C4-2B (cell line): ENCODE measurements at regions not wholly inside any gene's neighbourhood (a gene's known extent, or its start where the extent isn't known, plus 50 kb on each side); places are given as distances from the start of the nearest gene placed in this dataset.

Experiments
- H3K27ac ChIP-seq: fragments of 450-650 bp; 2 replicates; pipeline ENCODE4 v1.5.1; 2017
- ZFX ChIP-seq: fragments of 450-650 bp; IDR thresholded peaks from 2 replicates; pipeline ENCODE4 v1.6.1; 2017
- TF ChIP-seq, protein P1 (sequence below): fragments of 450-650 bp; conservative IDR thresholded peaks from 2 replicates; pipeline ENCODE4 v1.5.1; 2017; ENCODE audit warnings: mild to moderate bottlenecking

DNA sequence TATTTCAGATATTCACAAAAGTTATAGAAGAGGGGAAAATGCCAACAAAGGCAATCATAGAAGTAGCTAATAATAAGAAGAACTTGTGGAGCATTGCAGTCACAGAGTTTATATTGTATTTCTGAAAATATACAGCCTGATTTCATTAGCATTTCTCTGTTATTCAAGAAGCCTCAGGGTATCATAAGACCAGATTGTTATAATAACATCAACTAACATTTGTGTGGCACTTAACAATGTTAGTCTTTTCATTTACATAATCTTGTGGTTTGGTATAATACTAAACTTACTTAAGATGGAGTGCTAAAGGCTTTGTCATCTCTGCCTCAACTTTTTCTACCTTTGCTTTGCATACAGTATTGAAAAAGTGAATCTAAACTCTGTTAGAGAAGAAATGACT, 61.6 kb upstream of the TACR1 start:
- no peak overlapping the region for H3K27ac ChIP-seq
- TF ChIP-seq, protein P1, sequence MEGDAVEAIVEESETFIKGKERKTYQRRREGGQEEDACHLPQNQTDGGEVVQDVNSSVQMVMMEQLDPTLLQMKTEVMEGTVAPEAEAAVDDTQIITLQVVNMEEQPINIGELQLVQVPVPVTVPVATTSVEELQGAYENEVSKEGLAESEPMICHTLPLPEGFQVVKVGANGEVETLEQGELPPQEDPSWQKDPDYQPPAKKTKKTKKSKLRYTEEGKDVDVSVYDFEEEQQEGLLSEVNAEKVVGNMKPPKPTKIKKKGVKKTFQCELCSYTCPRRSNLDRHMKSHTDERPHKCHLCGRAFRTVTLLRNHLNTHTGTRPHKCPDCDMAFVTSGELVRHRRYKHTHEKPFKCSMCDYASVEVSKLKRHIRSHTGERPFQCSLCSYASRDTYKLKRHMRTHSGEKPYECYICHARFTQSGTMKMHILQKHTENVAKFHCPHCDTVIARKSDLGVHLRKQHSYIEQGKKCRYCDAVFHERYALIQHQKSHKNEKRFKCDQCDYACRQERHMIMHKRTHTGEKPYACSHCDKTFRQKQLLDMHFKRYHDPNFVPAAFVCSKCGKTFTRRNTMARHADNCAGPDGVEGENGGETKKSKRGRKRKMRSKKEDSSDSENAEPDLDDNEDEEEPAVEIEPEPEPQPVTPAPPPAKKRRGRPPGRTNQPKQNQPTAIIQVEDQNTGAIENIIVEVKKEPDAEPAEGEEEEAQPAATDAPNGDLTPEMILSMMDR: no peak
- no peak for TF ChIP-seq ZFX

DNA sequence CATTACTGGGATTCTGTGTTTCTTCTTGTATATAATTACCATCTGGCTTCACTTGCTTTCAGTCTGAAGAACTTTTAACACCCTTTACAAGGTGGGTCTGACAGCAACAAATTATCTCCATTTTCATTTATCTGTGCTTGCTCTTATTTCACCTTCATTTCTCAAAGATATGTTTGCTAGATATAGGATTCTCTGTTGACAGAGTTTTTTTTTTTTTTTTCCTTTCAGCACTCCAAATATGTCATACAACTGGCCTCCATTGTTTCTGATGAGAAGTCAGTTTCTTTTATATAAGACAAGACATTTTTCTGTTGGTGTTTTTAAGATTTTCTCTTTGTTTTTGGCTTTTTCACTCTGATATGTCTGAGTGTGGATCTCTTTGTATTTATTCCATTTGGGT, 59.3 kb upstream of the TACR1 start:
- TF ChIP-seq, protein P1: no peak
- no peak for TF ChIP-seq ZFX
- H3K27ac ChIP-seq: no peak overlapping the region

DNA sequence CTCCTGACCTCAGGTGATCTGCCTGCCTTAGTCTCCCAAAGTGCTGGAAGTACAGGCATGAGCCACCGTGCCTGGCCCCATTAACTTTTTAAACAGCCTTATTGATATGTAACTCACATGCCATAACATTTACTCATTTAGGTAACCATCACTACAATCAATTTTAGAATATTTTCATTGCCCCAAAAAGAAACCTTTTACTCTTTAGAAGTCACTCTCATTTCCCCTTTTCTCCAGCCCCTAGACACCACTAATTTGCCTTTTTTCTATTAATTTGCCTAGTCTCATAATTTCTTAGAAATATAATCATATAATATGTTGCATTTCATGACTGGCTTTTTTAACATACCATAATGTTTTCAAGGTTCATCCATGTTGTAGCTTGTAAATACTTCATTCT, 57.2 kb upstream of the TACR1 start:
- no peak for TF ChIP-seq ZFX
- TF ChIP-seq, protein P1: no peak
- H3K27ac ChIP-seq: no peak overlapping the region

DNA sequence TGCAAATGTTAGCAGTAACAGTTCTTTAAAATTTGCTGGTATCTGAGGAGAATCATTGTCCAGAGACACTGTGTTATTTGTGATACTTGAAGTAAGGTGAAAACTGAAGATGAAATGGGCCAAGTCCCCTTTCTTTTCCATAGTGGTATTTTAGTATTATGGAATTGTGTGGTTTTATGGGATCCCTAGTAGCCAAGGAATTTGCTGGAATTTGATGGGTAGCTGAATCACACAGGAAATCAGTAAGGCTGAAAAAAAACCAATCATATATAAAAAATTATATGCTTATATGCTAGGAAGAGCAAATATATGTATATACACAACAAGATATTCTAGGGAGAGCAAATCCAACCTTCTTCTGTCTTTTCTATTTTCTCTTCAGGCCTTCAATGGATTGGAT, 54.2 kb upstream of the TACR1 start:
- no peak for TF ChIP-seq ZFX
- TF ChIP-seq, protein P1: no peak
- H3K27ac ChIP-seq: no peak overlapping the region

DNA sequence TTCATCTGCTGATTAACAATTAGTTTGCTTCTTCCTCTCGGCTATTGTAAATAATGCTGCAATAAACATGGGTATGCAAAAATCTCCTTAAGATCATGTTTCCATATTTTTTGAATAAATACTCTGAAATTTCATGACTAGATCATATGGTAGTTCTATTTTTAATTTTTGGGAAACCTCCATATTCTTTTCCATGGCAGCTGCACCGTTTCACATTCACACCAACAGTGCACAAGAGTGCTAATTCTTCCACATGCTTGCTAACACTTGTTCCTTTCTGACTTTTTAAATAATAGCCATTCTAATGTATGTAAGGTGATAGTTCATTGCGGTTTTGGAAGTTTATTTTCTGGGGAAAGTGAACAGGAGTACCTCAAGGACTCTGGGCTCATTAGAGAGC, 52.6 kb upstream of the TACR1 start:
- TF ChIP-seq ZFX: no peak
- no peak overlapping the region for H3K27ac ChIP-seq
